Chondrocyte (in vitro differentiated cells): ENCODE measurements at regions not wholly inside any gene's neighbourhood (a gene's known extent, or its start where the extent isn't known, plus 50 kb on each side); places are given as distances from the start of the nearest gene placed in this dataset.

ENCODE experiments used
- DNase-seq: peaks from one replicate; pipeline ENCODE4 v3.0.0; 2021; ENCODE audit warnings: mixed read lengths, low spot score
- H3K27ac Mint-ChIP-seq: one replicate; pipeline ENCODE4 v1.8.0; 2021; ENCODE audit warnings: mild to moderate bottlenecking, moderate library complexity, mixed read lengths; ENCODE audit not compliant: unreplicated experiment
- H3K27me3 Mint-ChIP-seq: 2 replicates; pipeline ENCODE4 v1.8.0; 2021; ENCODE audit warnings: low read depth, mixed read lengths
- H3K36me3 Mint-ChIP-seq: 2 replicates; pipeline ENCODE4 v1.8.0; 2021; ENCODE audit warnings: low read depth, mixed read lengths
- H3K4me1 Mint-ChIP-seq: 2 replicates; pipeline ENCODE4 v1.8.0; 2021; ENCODE audit warnings: low read depth, mild to moderate bottlenecking, mixed read lengths
- H3K4me3 Mint-ChIP-seq: one replicate; pipeline ENCODE4 v1.8.0; 2021; ENCODE audit warnings: mild to moderate bottlenecking, moderate library complexity, mixed read lengths; ENCODE audit not compliant: unreplicated experiment
- H3K9me3 Mint-ChIP-seq: 2 replicates; pipeline ENCODE4 v1.8.0; 2021; ENCODE audit warnings: low read depth, mixed read lengths
- TF ChIP-seq, protein P1 (sequence below): fragments of 200-600 bp; sonication (generic); IDR thresholded peaks from 2 replicates; pipeline ENCODE4 v1.5.0; 2021; ENCODE audit warnings: antibody characterized with exemption, mild to moderate bottlenecking, moderate library complexity

DNA sequence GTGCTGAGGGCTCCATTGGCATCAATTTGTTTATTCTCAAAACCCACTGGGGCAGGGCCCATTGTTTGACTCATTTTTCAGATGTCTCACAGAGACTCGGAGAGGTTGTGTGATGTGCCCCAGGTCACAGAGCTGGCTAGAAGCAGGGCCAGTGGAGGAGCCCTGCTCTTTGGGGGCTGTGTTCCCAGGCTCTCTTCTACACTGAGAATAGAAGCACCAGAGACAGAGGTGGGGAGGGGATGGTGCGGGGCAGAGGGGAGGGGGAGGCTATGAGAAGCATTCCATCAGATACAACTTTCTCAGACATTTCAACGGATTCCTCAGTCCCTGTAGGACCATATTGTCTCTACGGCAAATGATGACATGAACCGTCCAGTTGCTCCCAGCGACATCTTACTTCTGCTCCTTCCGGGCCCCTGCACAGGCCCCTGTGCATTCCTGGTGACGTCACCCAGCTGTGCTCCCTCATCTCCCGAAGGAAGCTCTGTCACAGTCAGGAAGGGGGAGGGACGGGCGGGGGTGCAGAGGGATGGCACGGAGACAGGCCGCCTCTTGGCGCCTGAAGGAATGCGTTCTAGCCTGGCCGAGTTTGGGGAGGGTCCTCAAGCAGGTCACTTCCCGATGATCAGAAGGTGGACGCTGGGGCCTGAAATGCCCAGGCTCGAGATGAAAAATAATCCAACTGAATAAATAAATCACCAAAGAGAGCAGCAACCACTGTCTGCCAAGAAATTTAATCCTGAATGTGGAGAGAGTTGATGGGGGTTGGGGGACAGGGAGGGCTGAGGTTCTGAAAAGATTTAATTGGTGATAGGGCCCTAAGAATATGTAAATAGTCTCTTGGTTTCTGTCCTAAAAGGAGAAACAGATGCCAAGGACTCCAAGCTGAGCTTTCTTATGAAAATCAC lies 114.1 kb downstream of the NOG start:
- Mint-ChIP-seq H3K27me3 (peaks cover 2% of the 10 kb centered on the region), H3K9me3 (no peaks in the 10 kb centered on the region), H3K4me1 (peaks cover 12% of the 10 kb centered on the region), H3K27ac (no peak overlapping the region), H3K36me3 (no peaks in the 10 kb centered on the region), H3K4me3 (no peak overlapping the region)
- no peak for DNase-seq
- TF ChIP-seq, protein P1, sequence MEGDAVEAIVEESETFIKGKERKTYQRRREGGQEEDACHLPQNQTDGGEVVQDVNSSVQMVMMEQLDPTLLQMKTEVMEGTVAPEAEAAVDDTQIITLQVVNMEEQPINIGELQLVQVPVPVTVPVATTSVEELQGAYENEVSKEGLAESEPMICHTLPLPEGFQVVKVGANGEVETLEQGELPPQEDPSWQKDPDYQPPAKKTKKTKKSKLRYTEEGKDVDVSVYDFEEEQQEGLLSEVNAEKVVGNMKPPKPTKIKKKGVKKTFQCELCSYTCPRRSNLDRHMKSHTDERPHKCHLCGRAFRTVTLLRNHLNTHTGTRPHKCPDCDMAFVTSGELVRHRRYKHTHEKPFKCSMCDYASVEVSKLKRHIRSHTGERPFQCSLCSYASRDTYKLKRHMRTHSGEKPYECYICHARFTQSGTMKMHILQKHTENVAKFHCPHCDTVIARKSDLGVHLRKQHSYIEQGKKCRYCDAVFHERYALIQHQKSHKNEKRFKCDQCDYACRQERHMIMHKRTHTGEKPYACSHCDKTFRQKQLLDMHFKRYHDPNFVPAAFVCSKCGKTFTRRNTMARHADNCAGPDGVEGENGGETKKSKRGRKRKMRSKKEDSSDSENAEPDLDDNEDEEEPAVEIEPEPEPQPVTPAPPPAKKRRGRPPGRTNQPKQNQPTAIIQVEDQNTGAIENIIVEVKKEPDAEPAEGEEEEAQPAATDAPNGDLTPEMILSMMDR = no peak

DNA sequence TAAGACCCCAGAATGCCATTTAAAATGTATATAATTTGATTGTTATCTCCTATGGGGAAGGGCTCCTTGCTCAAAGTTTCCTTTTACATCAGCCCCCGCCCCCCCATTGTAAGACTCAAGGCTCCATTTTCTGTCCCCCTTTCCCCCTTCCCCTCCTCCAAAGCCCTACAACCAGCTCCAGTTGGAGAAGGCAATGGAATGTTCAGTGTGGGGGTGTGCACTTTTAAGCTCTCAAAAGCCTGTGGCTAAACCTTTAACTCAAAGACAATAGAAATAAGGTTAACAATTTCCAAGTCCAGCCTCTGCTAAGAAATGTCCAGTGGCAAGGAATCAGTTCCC lies 114.7 kb downstream of the NOG start:
- TF ChIP-seq, protein P1 = no peak
- Mint-ChIP-seq H3K36me3 (no peaks in the 10 kb centered on the region), H3K27ac (no peak overlapping the region), H3K4me3 (no peak overlapping the region), H3K9me3 (no peaks in the 10 kb centered on the region), H3K27me3 (peaks cover 2% of the 10 kb centered on the region), H3K4me1 (peaks cover 12% of the 10 kb centered on the region)
- DNase-seq = no peak

DNA sequence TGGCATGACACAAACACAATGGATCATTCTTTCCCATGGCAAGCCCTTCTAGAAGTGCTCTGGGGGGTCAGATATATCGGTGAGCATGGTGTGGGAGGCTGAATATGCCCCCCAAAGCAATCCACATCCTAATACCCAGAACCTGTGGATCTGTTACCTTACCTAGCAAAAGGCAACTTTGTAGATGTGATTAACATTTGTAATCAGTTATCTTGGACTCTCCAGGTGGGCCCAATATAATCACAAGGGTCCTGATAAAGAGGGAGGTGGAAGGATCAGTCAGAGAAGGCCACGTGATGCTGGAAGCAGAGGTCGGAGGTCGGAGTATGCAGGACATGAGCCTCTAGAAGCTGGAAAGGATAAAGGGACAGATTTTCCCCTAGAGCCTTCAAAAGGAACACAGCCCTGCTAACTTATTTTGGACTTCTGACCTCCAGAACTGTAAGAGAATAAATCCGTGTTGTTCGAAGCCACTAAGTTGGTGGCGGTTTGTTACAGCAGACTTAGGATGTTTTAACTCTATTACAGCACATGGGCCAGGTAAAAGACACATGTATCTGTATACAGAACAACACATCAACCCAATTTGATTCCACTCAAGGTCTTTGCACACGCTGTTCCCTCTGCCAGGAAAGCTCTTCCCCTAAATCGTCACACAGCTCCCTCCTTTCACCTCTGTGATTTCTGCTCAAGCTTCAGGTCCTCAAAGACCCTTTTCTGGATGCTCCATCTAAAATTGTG lies 115.3 kb downstream of the NOG start:
- Mint-ChIP-seq H3K27me3 (peaks cover 2% of the 10 kb centered on the region), H3K27ac (no peak overlapping the region), H3K4me3 (no peak overlapping the region), H3K4me1 (peaks cover 12% of the 10 kb centered on the region), H3K36me3 (no peaks in the 10 kb centered on the region), H3K9me3 (no peaks in the 10 kb centered on the region)
- TF ChIP-seq, protein P1 = no peak
- DNase-seq = no peak

DNA sequence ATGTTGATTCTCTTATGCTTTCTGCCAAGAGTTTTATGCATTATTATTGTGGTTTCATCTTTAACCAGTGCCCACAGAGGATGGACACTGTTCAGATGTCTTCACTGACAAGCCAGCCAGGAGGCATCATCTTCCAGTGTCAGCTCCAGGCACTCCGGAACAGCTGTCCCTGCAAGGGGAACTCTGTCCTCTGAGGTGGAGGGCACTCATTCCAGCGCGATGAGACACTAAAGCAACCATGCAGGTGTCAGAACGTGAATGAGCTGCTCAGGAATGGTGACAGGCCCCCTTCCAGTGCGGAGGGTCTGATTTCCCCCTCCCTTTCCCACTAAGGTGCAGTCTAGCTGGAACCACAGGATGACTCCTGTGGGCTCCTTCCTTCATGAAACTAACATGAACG lies 117.5 kb downstream of the NOG start:
- Mint-ChIP-seq H3K36me3 (no peaks in the 10 kb centered on the region), H3K27ac (no peak overlapping the region), H3K4me1 (peaks cover 12% of the 10 kb centered on the region), H3K4me3 (no peak overlapping the region), H3K27me3 (peaks cover 2% of the 10 kb centered on the region), H3K9me3 (no peaks in the 10 kb centered on the region)
- no peak for DNase-seq
- TF ChIP-seq, protein P1 = no peak

DNA sequence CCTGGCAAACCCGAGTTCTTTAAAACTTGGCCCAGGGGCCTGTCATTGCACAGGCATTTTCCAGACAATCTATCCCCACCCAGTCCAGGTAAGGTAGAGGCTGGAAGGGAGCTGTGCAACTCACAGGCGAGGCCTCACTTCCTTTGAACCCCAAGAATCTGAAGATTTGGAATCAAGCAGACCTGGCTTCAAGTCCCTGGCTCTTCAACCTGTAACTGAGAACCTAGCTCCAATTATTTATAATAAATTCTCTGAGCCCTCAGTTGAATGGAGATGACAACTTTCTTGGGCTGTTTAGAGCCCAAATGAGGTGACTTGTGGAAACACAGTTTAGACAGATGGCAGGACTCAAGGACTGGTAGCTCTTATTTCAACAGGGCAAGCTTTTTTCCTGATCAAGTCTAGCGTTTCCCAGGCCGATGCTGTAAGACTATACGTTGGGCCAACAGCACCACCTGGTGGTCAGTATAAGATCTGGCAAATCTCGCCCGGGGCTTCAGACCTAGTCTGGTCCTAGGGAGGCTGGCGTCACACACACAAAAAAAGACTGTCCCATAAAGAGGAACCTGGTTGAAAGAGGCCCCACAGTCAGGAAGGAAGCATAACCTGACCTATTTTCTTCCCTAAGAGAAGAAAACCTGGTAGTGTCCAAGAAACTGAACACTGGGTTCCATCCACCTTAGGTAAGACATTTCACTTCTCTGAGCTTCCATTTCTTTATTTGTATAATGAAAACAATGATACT lies 117.9 kb downstream of the C17orf67 start:
- TF ChIP-seq, protein P1 = peak; percentile 91
- Mint-ChIP-seq H3K36me3 (peaks cover 2% of the 10 kb centered on the region), H3K4me3 (no peak overlapping the region), H3K9me3 (no peaks in the 10 kb centered on the region), H3K27me3 (peaks cover 18% of the 10 kb centered on the region), H3K4me1 (no peaks in the 10 kb centered on the region), H3K27ac (no peak overlapping the region)
- no peak for DNase-seq
